Naive thymus-derived CD8-positive, alpha-beta T cell (primary cell): ENCODE measurements at regions not wholly inside any gene's neighbourhood (a gene's known extent, or its start where the extent isn't known, plus 50 kb on each side); places are given as distances from the start of the nearest gene placed in this dataset.

ENCODE experiments used
- ATAC-seq, 2 donors: fragments of 150-1000 bp; cut with Tn5 transposase in 1 of 2; sonication (Bioruptor Pico), chemical (Tn5 transposase) in 1 of 2; 1 replicate in 1 of 2; 2 replicates in 1 of 2; pipeline ENCODE4 v1.10.0; 2021; ENCODE audit warnings: mild to moderate bottlenecking in 2 of 2, moderate library complexity in 2 of 2
- POLR2A ChIA-PET: fragments of 350-600 bp; sonication (Branson Sonifier 250); formaldehyde crosslinking; loops from one replicate; lab custom pipeline; 2021; ENCODE audit warnings: antibody characterized with exemption; lab: Charles Lee
- DNase-seq, 10 donors: peaks; one replicate each; pipeline versions ENCODE4 v3.0.0 to v3.0.0-alpha.2; 2020 to 2022
- H3K27ac Mint-ChIP-seq, 10 donors: one replicate each; pipeline ENCODE4 v1.8.0; 2020 to 2022; ENCODE audit warnings: mild to moderate bottlenecking in 10 of 10, mixed read lengths in 10 of 10, moderate library complexity in 4 of 10, inconsistent platforms in 1 of 10
- H3K27me3 Mint-ChIP-seq, 5 donors: one replicate each; pipeline ENCODE4 v1.8.0; 2021 to 2022; ENCODE audit warnings: mixed read lengths in 5 of 5
- H3K36me3 Mint-ChIP-seq, 3 donors: one replicate each; pipeline ENCODE4 v1.8.0; 2020 to 2022; ENCODE audit warnings: mixed read lengths in 3 of 3, mild to moderate bottlenecking in 2 of 3, inconsistent platforms in 1 of 3
- H3K4me1 Mint-ChIP-seq, 4 donors: one replicate each; pipeline ENCODE4 v1.8.0; 2021 to 2022; ENCODE audit warnings: mixed read lengths in 4 of 4
- H3K4me3 Mint-ChIP-seq, 10 donors: one replicate each; pipeline ENCODE4 v1.8.0; 2020 to 2022; ENCODE audit warnings: mild to moderate bottlenecking in 10 of 10, mixed read lengths in 10 of 10, moderate library complexity in 6 of 10, inconsistent platforms in 1 of 10
- H3K9me3 Mint-ChIP-seq, 9 donors: one replicate each; pipeline ENCODE4 v1.8.0; 2020 to 2022; ENCODE audit warnings: mixed read lengths in 9 of 9, mild to moderate bottlenecking in 3 of 9, inconsistent platforms in 1 of 9, moderate library complexity in 1 of 9

GRCh38 chr5:6961123-6961522, 247.9 kb downstream of the TENT4A start:
- no peak for ATAC-seq
- Mint-ChIP-seq H3K4me3 (no peak overlapping the region), H3K27ac (no peak overlapping the region), H3K36me3 (peaks cover 0 to 3% (median 0%) of the 10 kb centered on the region in 3 donors), H3K9me3 (peaks cover 0 to 13% (median 2%) of the 10 kb centered on the region in 9 donors), H3K4me1 (no peaks in the 10 kb centered on the region), H3K27me3 (peaks cover 0 to 8% (median 5%) of the 10 kb centered on the region in 5 donors)
- POLR2A ChIA-PET: no interaction called here
- no peak for DNase-seq

GRCh38 chr5:6961837-6962635, 248.8 kb downstream of the TENT4A start:
- H3K36me3 Mint-ChIP-seq: peaks cover 0 to 5% (median 0%) of the 10 kb centered on the region in 3 donors
- no peaks in the 10 kb centered on the region for H3K4me1 Mint-ChIP-seq
- no peak overlapping the region for H3K27ac Mint-ChIP-seq
- POLR2A ChIA-PET: no interaction called here
- ATAC-seq: no peak
- H3K4me3 Mint-ChIP-seq: no peak overlapping the region
- no peak for DNase-seq
- peaks cover 0 to 14% (median 3%) of the 10 kb centered on the region in 9 donors for H3K9me3 Mint-ChIP-seq
- H3K27me3 Mint-ChIP-seq: peaks cover 0 to 8% (median 5%) of the 10 kb centered on the region in 5 donors

- no peak overlapping the region for H3K27ac Mint-ChIP-seq
- ATAC-seq (no peak), DNase-seq (no peak)
- no peaks in the 10 kb centered on the region for H3K36me3 Mint-ChIP-seq
- H3K4me1 Mint-ChIP-seq: no peaks in the 10 kb centered on the region
- H3K27me3 Mint-ChIP-seq: peaks cover 0 to 2% (median 0%) of the 10 kb centered on the region in 5 donors
- H3K9me3 Mint-ChIP-seq: peaks cover 0 to 1% (median 0%) of the 10 kb centered on the region in 9 donors
- POLR2A ChIA-PET: no interaction called here
- no peak overlapping the region for H3K4me3 Mint-ChIP-seq
Measured at GRCh38 chr5:6976971-6977370, 263.7 kb downstream of the TENT4A start.

- ATAC-seq (no peak), DNase-seq (no peak)
- Mint-ChIP-seq H3K4me1 (no peaks in the 10 kb centered on the region), H3K4me3 (no peak overlapping the region), H3K9me3 (peaks cover 0 to 1% (median 0%) of the 10 kb centered on the region in 9 donors), H3K27me3 (peaks cover 0 to 2% (median 0%) of the 10 kb centered on the region in 5 donors), H3K27ac (no peak overlapping the region), H3K36me3 (no peaks in the 10 kb centered on the region)
- POLR2A ChIA-PET: no interaction called here
Measured at GRCh38 chr5:6979061-6979460, 265.8 kb downstream of the TENT4A start.

GRCh38 chr5:6989230-6989629, 276.0 kb downstream of the TENT4A start:
- Mint-ChIP-seq H3K9me3 (peaks cover 0 to 11% (median 0%) of the 10 kb centered on the region in 9 donors), H3K27ac (no peak overlapping the region), H3K4me3 (no peak overlapping the region), H3K4me1 (no peaks in the 10 kb centered on the region), H3K36me3 (no peaks in the 10 kb centered on the region), H3K27me3 (peaks cover 4 to 17% (median 9%) of the 10 kb centered on the region in 5 donors)
- ATAC-seq: no peak
- DNase-seq: no peak
- POLR2A ChIA-PET: no interaction called here

- peaks cover 3 to 42% (median 15%) of the 10 kb centered on the region in 5 donors for H3K27me3 Mint-ChIP-seq
- no peak overlapping the region for H3K27ac Mint-ChIP-seq
- no peak for ATAC-seq
- H3K4me3 Mint-ChIP-seq: no peak overlapping the region
- no peaks in the 10 kb centered on the region for H3K4me1 Mint-ChIP-seq
- POLR2A ChIA-PET: interaction anchor here (0.7 kb wide), 1 partner anchor 13 kb away, joined by 3 read pairs; no protein-coding TSS in a partner anchor
- no peak for DNase-seq
- H3K9me3 Mint-ChIP-seq: peaks cover 0 to 15% (median 5%) of the 10 kb centered on the region in 9 donors
- no peaks in the 10 kb centered on the region for H3K36me3 Mint-ChIP-seq
Measured at GRCh38 chr5:6994097-6994496, 280.9 kb downstream of the TENT4A start.

GRCh38 chr5:6995115-6995514, 281.9 kb downstream of the TENT4A start:
- DNase-seq: no peak
- Mint-ChIP-seq H3K36me3 (no peaks in the 10 kb centered on the region), H3K27me3 (peaks cover 3 to 49% (median 13%) of the 10 kb centered on the region in 5 donors), H3K4me1 (no peaks in the 10 kb centered on the region), H3K4me3 (no peak overlapping the region), H3K27ac (no peak overlapping the region), H3K9me3 (peaks cover 0 to 15% (median 5%) of the 10 kb centered on the region in 9 donors)
- POLR2A ChIA-PET: no interaction called here
- no peak for ATAC-seq

GRCh38 chr5:7000310-7000709, 287.1 kb downstream of the TENT4A start:
- Mint-ChIP-seq H3K4me1 (no peaks in the 10 kb centered on the region), H3K27ac (no peak overlapping the region), H3K9me3 (peaks cover 0 to 19% (median 7%) of the 10 kb centered on the region in 9 donors), H3K4me3 (no peak overlapping the region), H3K36me3 (peaks cover 0 to 4% (median 0%) of the 10 kb centered on the region in 3 donors), H3K27me3 (peaks cover 2 to 43% (median 14%) of the 10 kb centered on the region in 5 donors)
- ATAC-seq: no peak
- no peak for DNase-seq
- POLR2A ChIA-PET: no interaction called here

GRCh38 chr5:7010591-7010990, 297.4 kb downstream of the TENT4A start:
- POLR2A ChIA-PET: no interaction called here
- peaks cover 0 to 16% (median 8%) of the 10 kb centered on the region in 5 donors for H3K27me3 Mint-ChIP-seq
- DNase-seq (no peak), ATAC-seq (no peak)
- no peaks in the 10 kb centered on the region for H3K36me3 Mint-ChIP-seq
- H3K9me3 Mint-ChIP-seq: peaks cover 0 to 6% (median 0%) of the 10 kb centered on the region in 9 donors
- H3K4me1 Mint-ChIP-seq: no peaks in the 10 kb centered on the region
- H3K4me3 Mint-ChIP-seq: no peak overlapping the region
- no peak overlapping the region for H3K27ac Mint-ChIP-seq

- POLR2A ChIA-PET: no interaction called here
- Mint-ChIP-seq H3K36me3 (no peaks in the 10 kb centered on the region), H3K27me3 (peaks cover 0 to 20% (median 9%) of the 10 kb centered on the region in 5 donors), H3K4me1 (no peaks in the 10 kb centered on the region), H3K9me3 (peaks cover 0 to 10% (median 0%) of the 10 kb centered on the region in 9 donors), H3K27ac (no peak overlapping the region), H3K4me3 (no peak overlapping the region)
- DNase-seq: no peak
- no peak for ATAC-seq
Measured at GRCh38 chr5:7012057-7012456, 298.8 kb downstream of the TENT4A start.

- Mint-ChIP-seq H3K4me1 (no peaks in the 10 kb centered on the region), H3K27me3 (peaks cover 1 to 10% (median 3%) of the 10 kb centered on the region in 5 donors), H3K9me3 (peaks cover 0 to 10% (median 3%) of the 10 kb centered on the region in 9 donors), H3K36me3 (no peaks in the 10 kb centered on the region), H3K4me3 (no peak overlapping the region), H3K27ac (no peak overlapping the region)
- ATAC-seq (no peak), DNase-seq (no peak)
- POLR2A ChIA-PET: no interaction called here
Measured at GRCh38 chr5:7014611-7015010, 301.4 kb downstream of the TENT4A start.

- Mint-ChIP-seq H3K36me3 (peaks cover 0 to 5% (median 0%) of the 10 kb centered on the region in 3 donors), H3K9me3 (peaks cover 0 to 16% (median 12%) of the 10 kb centered on the region in 9 donors), H3K27me3 (peaks cover 1 to 10% (median 3%) of the 10 kb centered on the region in 5 donors), H3K4me3 (no peak overlapping the region), H3K27ac (no peak overlapping the region), H3K4me1 (no peaks in the 10 kb centered on the region)
- DNase-seq (no peak), ATAC-seq (no peak)
- POLR2A ChIA-PET: no interaction called here
Measured at GRCh38 chr5:7015586-7016256, 302.5 kb downstream of the TENT4A start.
